Endometrium (tissue), 2 donors: ENCODE measurements at regions not wholly inside any gene's neighbourhood (a gene's known extent, or its start where the extent isn't known, plus 50 kb on each side); places are given as distances from the start of the nearest gene placed in this dataset.

ENCODE experiments used
- FAIRE-seq: peaks from 2 replicates; lab custom pipeline; 2012; peaks lifted over from hg19 to GRCh38; lab: Jason Lieb, UNC
- donor health status: control.
- donor health status: control.

- FAIRE-seq = no peak
Observed at GRCh38 chr14:98633380-98633779, 638.6 kb downstream of the BCL11B start.

- no peak for FAIRE-seq
Observed at GRCh38 chr14:98634043-98634820, 637.8 kb downstream of the BCL11B start.

- FAIRE-seq = peak; percentile 8
Observed at GRCh38 chr14:98638366-98638765, 633.6 kb downstream of the BCL11B start.

GRCh38 chr14:98647754-98648153, 624.2 kb downstream of the BCL11B start:
- no peak for FAIRE-seq

DNA sequence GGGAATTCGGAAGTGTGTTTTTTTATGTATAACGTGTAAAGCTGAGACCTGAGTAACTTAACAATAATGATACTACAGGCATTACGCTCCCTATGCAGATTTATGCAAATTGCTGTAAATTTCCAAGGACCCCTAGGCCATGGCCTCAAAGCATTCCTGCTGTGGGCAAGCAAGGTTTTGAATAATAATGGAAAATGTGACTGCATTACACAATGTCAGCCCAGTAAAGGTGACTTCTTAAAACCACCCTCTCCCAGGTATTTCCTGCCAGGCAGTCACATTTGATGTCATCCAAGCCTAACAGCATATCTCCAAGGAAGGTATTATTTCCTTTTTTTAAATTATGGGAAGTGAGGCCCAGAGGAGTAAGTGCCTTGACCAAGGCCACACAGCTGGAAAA, 621.0 kb downstream of the BCL11B start:
- FAIRE-seq = no peak

DNA sequence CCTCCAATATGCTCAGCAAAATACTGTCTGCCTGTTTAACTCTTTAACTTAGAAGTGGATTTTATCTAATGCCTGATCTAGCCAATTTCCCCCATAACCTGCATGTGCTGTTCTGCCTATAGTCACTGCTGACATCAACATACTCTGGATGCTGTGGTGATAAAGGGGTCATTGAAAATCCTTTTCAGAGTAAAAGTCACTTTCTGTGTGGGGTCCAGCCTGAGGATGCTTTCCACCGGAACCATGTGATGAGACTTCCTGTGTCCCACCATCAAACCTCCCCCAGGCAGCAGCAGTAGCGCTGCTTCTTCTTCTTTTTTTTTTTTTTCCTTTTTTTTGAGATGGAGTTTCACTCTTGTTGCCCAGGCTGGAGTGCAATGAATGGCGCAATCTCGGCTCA, 607.0 kb downstream of the BCL11B start:
- no peak for FAIRE-seq

- no peak for FAIRE-seq
Observed at GRCh38 chr14:98666545-98666944, 605.5 kb downstream of the BCL11B start.

- no peak for FAIRE-seq
Observed at GRCh38 chr14:98682033-98682432, 590.0 kb downstream of the BCL11B start.

GRCh38 chr14:98682726-98683125, 589.3 kb downstream of the BCL11B start:
- FAIRE-seq = no peak

GRCh38 chr14:98684468-98684867, 587.5 kb downstream of the BCL11B start:
- no peak for FAIRE-seq

- no peak for FAIRE-seq
Observed at GRCh38 chr14:98685725-98686124, 586.3 kb downstream of the BCL11B start.

DNA sequence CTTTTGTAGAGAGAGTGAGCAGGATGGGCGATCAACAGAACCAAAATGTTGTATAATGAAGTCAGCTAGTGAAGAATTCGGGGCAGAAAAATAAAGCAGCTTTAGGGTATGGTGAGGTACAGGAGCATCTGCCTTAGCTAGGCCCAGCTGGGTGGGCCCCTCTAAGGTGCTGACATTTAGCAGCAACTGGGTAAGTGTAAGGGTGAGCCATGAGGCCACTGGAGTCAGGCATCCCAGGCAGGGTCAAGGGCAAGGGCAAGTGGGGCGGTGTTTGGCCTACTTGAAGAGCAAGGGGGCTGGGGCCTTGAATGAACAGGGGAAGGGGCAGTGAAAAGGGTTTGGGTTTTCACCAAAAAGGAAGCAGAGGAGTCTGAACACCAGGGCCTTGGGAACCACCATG, 583.6 kb downstream of the BCL11B start:
- no peak for FAIRE-seq

DNA sequence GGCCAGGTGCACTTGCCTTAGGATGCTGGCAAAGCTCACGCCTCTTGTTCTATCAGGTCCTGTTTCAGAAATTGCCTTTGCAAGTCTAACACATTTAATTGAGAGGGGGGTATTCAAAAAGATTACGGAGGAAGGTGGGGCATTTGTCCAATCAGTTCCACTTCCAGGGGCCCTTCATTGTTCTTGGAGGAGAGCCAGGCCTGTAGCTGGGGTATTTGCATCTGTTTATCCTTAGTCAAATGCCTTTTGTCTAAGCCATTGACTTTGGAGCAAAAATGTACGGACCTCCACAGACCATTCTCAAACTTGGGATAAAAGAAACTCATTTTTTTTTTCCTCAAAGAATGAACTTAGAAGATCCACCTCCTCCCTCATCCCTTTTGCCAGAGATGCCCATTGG, 582.0 kb downstream of the BCL11B start:
- FAIRE-seq = no peak

GRCh38 chr14:98692832-98693231, 579.2 kb downstream of the BCL11B start:
- FAIRE-seq = no peak

DNA sequence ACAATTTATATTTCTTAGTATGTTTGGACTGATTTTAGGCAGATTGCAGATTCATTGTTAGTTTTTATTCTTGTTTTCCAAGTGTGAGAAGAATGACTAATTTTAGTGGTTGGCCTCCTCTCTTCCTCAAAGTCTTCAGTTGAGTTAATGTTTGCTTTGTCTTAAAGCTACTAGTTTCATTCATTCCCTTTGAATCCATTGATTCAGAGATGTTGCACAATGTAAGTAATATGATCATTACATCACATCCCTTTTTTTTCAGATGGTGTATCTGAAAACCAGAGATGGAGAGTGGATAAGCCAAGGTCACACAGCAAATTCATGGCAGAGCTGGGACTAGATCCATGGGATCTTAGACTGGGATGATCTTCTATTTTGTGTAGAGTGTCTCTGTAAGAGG, 577.5 kb downstream of the BCL11B start:
- no peak for FAIRE-seq

DNA sequence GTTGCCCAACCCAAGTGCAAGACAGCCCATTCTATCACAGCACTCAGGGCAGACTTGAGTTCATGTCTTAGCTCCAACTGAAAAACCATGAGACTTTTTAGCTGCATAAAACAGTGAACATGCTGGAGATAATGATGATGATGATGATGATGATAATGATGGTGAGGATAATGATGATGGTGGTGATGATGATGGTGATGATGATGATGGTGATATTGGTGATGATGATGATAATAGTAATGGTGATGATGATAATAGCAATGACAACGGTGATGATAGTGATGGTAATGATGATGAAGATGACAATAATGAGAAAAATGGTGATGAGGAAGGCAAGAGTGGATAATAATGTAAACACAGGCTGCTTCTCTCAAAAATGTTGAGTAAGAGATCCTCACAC, 576.2 kb downstream of the BCL11B start:
- no peak for FAIRE-seq

GRCh38 chr14:98698341-98698740, 573.7 kb downstream of the BCL11B start:
- FAIRE-seq = no peak

DNA sequence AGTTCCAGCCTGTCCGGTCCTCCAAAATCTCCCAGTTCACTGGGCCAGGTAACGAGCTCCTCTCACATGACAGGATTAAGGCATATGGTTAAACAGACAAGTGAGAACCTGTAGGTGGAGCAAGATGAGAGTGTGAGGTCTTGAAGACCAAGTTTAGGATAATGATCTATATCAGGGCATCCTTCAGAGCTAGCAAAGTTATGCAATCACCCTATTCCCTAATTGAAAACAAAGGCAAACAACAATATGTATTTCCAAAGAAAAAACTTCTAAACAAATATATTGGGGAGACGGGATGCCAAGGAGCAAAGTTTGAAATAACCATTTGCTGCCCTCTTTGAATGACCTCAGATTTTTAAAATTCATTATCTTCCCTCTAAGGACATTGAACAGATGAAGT, 571.2 kb downstream of the BCL11B start:
- FAIRE-seq = no peak

DNA sequence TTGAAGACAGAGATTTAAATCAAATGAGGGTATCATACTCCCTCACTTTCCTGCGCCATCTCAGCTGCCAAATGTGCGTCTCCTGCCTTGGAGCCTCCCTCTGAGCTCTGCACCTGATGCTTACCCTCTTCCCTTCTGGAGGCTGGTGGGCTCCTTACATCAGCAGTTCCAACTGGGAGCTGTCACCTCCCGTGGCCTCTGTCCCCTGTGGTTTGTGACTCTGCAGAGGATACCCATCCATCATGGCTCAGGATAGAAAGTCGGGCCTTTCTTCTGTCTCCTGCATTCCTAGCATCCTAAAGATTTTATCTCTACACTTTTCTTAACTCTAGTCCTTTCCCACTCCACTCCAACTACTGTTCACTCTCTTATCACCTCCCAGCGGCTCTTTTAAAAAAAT, 570.6 kb downstream of the BCL11B start:
- no peak for FAIRE-seq

GRCh38 chr14:98704441-98704840, 567.6 kb downstream of the BCL11B start:
- FAIRE-seq = no peak

DNA sequence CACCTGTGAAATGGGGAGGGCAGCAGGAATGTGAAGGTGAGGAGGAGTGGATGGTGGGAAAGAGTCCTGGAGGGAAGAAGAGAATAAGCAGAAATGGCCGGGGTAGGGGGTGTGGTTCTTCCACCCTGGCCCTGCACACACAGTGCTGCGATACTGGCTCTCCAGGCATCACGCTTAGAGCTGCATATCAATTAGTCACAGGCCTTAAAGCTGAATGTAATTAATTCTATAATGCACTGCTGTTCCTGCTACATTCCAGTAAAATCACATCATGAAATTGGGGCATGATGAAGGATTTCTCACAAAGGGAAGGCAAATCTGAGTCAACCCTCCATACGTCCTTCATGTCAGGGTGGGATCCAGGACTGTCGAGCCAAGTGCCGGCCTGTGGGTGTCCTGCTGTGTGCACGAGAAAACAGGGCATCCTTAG, 566.1 kb downstream of the BCL11B start:
- no peak for FAIRE-seq

DNA sequence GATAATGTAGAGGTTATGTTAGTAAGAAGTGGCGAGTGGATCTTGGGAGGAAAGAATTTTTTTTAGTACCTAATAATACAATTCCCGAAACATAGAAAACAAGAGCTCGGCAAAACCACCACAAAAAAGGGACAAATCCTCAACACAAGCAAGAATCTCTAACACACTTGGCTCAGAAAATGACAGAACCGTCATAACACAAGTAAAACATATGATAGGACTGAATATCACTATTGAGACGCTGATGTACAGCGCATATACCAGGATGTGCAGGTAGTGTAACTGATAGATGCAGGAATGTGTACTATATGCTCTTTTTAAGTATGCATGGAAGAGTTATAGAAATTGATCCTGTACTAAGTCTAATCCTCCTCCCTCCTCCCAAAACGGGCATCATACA, 564.5 kb downstream of the BCL11B start:
- FAIRE-seq = no peak

DNA sequence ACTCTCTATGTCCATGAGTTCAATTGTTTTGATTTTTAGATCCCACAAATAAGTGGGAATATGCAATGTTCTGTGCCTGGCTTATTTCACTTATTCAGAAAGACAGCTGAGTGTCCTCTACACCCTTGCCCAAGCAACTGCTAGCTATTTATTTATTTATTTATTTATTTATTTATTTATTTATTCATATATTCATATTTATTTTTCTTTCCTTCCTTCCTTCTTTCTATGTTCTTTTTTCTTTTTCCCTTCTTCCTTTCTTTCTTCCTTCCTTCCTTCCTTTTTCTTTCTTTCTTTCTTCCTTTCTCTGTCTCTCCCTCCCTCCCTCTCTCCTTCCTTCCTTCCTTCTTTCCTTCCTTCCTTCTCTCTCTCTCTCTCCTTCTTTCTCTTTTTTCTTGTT, 563.4 kb downstream of the BCL11B start:
- no peak for FAIRE-seq

DNA sequence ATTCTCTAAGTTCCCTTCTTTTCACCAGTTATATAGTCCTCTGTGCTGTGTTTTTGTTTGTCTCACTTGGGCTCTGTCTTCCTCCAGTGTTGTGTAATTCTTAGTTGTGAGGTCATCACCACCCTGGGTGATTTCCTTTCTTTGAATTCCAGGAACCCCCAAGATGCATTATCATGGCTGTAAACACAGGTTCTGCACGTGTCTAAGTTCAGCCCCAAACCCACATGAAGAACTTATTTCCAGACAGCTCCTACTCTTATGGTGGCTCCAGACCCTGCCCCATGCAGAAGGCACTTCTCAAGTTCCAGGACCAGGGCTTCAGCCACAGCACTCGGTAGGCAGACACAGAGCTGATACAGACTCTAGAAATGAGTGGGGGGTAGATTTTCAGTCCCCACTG, 560.5 kb downstream of the BCL11B start:
- no peak for FAIRE-seq
